GM21825 (cell line): ENCODE measurements at regions not wholly inside any gene's neighbourhood (a gene's known extent, or its start where the extent isn't known, plus 50 kb on each side); places are given as distances from the start of the nearest gene placed in this dataset.
"Not testable (repeated sequence)": the region's sequence is repeated elsewhere in the genome, so short reads cannot be mapped to it uniquely, and the experiment has no call there.

Experiments
- ATAC-seq: cut with Tn5 transposase; IDR thresholded peaks from one replicate; pipeline ENCODE4 v1.9.1; 2021; ENCODE audit warnings: mild to moderate bottlenecking, moderate library complexity; ENCODE audit not compliant: unreplicated experiment

- peak; percentile 78 for ATAC-seq
These were observed 544.5 kb downstream of the CSNK1G3 start for GRCh38 chr5:124056326-124056990.

DNA sequence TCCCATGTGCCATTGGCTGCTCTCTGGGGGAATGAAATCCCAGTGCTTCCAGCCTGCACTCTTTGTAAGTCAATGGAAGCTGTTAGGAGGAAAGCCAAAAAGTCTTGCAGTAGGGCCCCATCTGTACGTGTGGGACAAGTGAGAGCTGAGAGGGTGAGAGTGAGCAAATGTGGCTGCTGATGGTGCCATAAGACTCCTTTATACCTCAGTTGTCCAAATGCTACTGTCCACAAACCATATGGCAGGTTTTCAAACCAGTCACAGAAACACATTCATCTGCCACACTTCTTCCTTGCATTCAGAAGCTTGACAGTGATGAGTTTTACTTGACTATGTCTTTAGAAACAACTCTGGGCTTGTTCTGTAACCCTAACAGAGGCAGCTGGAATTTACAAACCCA lies 543.8 kb downstream of the CSNK1G3 start:
- no peak for ATAC-seq

DNA sequence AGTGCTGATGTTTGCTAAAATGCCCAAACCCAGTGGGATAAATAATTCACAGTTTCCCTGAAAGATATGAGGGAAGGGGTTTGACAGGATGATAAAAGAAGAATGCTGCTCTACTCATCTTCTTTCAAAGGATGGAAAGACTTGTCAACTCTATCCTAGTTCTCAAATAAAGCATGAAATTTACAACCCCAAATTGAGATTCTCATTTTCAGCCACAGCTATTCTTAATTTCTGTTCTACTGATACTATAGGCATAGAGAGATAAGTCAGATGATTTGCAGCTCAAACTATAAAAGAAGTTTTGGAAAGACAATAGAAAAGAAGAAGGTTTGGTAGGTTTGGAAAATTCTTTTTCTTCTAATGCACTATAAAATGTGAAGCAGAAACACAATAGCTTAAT lies 542.6 kb downstream of the CSNK1G3 start:
- ATAC-seq, result no peak

GRCh38 chr5:124053340-124053739 lies 541.4 kb downstream of the CSNK1G3 start:
- no peak for ATAC-seq

DNA sequence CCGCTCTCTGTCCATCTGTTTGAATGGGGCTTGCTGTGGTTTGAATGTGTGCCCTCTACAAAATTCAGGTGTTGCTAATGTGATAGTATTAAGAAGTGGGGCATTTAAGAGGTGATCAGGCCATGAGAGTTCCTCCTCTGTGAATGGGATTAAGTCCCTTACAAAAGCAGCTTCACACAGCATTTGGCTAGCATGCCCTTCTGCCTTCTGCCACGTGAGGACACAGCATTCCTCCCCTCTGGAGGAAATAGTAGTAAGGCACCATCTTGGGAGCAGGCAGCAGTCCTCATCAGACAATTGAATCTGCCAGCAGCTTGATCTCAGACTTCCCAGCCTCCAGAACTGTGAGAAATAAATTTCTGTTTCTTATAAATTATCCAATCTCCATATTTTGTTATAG lies 540.2 kb downstream of the CSNK1G3 start:
- ATAC-seq, result no peak

GRCh38 chr5:124050120-124050770 lies 538.3 kb downstream of the CSNK1G3 start:
- no peak for ATAC-seq

DNA sequence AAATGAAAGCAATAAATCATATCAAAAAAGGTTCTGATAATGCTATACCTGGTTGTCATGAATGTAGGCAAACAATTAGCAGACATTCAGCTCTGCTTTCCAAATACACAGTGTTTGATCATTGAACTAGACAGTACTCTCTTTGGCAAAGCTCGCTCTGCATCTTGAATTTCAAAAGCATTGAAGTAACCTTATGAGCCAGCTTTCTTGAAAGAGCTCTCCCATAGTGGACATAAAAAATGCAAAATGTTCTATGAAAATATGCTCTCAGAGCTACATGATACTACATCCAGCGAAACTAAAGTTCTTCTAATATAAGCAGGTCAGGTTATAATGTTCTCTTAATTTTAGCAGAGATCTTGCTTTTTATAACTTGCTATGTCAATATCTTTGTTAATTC lies 533.4 kb downstream of the CSNK1G3 start:
- ATAC-seq, result no peak

- no peak for ATAC-seq
These were observed 532.6 kb downstream of the CSNK1G3 start for GRCh38 chr5:124044613-124045012.

DNA sequence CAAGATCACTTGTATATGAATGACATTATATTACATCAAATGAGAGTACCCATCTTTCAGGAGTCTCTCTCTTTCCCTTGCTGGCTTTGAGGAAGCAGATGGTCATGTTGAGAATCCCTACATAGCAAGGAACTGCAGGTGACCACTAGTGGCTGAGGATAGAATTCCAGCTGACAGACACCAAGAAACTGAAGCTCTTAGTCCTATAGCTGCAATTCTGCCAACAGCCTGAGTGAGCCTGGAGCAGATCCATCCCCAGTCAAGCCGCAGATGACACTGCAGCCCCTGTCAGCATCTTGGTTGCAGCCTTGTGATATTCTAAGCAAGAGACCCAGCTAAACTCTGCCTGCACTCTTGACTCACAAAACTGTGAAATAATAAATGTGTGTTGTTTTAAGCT lies 531.5 kb downstream of the CSNK1G3 start:
- ATAC-seq, result no peak

DNA sequence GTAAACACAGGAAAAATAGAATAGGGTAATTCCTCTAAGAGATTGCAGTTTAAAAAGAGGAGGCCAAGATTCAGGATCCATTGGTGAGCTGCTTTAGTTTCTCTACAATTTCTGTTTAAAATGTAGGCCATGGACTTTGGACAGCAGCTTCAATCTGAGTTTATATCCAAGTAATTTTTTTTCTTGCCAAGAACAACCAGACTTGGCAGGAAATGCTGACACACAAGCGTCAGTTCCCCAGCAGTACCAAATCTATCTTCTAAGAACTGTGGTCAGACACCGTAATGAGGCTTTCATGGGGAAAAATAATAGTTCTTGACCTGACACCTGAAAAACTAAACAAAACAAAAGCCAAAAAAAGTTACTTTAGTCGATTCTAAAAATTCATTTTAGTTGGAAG lies 528.8 kb downstream of the CSNK1G3 start:
- ATAC-seq, result no peak

DNA sequence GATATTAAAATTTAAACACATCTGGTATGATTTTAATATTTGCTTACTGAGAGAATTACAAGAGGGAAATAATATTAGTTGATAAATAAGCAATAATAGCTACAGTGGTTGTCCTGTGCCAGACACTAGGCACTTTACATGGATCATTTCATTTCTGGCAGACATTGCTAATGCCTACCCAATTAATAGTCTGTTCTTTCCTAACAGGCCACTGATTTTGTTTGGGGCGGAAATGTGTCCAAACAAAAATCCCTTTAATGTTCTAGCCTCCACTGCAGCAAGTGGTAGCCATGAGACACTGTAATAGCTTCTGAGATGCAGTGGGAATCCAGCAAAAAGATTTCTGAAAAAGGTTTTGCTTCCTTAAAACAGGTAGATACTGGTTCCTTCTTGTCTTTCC lies 527.4 kb downstream of the CSNK1G3 start:
- no peak for ATAC-seq

- no peak for ATAC-seq
These were observed 524.8 kb downstream of the CSNK1G3 start for GRCh38 chr5:124036786-124037185.

GRCh38 chr5:124034963-124035362 lies 523.0 kb downstream of the CSNK1G3 start:
- ATAC-seq, result peak; percentile 99

- ATAC-seq, result no peak
These were observed 522.2 kb downstream of the CSNK1G3 start for GRCh38 chr5:124034083-124034700.

GRCh38 chr5:124030043-124030491 lies 518.1 kb downstream of the CSNK1G3 start:
- no peak for ATAC-seq

DNA sequence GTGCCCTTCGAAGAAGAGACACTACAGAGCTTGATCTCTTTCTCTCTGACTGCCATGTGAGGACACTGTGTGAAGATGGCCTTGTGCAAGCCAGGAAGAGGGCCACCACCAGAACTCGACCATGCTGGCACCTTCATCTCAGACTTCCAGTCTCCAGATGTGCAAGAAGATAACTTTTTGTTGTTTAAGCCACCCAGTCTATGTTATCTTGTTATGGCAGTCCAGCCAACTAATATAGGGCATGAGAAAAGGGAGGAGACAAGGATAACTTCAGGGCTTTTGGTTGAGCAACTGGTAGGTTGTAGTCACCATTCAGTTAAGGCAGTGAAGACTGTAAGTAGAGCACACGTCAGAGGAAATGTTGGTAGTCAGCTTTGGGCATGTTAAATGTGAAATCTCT lies 515.5 kb downstream of the CSNK1G3 start:
- ATAC-seq, result no peak

GRCh38 chr5:124025306-124025845 lies 513.4 kb downstream of the CSNK1G3 start:
- no peak for ATAC-seq

DNA sequence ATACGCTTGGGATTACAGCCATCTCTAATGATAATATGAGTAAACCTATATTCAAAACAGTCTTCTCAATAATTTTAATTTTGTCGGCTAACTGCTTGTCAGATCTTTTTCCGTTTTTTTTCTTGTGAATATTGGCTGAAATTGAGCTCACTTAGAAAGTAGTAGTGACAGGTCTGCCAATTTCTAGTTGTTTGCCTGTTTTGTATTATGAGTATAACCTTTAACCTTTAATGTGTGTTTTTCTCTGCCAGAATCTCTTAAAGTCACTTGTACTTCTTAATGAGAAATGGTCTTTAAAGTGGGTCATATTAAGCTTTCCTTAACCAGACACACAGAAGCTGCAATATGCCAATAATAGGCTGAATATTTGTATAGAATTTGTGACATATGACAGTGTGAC lies 511.0 kb downstream of the CSNK1G3 start:
- no peak for ATAC-seq

DNA sequence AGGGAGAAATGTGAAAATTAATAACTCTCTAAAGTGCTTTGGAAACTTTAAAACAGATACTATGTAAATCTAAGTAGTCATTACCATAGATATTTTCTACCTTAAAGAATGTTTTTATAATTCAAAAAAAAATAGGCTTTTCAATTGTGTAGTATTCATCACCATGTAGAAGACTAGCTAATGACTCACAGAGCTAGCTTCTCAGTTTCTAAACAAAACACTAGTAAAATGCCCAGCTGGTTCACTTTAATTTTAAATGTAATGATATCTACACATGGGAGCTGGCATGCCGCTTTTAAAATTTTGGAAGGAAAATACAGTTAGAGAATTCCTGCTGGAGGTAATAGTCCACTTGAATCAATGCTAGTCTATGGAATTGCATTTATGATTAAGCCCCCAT lies 509.8 kb downstream of the CSNK1G3 start:
- ATAC-seq, result no peak

- ATAC-seq, result no peak
These were observed 509.2 kb downstream of the CSNK1G3 start for GRCh38 chr5:124021066-124021641.

DNA sequence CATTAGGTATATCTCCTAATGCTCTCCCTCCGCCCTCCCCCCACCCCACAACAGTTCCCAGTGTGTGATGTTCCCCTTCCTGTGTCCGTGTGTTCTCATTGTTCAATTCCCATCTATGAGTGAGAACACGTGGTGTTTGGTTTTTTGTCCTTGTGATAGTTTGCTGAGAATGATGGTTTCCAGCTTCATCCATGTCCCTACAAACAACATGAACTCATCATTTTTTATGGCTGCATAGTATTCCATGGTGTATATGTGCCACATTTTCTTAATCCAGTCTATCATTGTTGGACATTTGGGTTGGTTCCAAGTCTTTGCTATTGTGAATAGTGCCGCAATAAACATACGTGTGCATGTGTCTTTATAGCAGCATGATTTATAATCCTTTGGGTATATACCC lies 505.3 kb downstream of the CSNK1G3 start:
- not testable (repeated sequence) for ATAC-seq
